Subcutaneous abdominal adipose tissue (tissue), 5 donors: ENCODE measurements at regions not wholly inside any gene's neighbourhood (a gene's known extent, or its start where the extent isn't known, plus 50 kb on each side); places are given as distances from the start of the nearest gene placed in this dataset.
"Not testable (repeated sequence)": the region's sequence is repeated elsewhere in the genome, so short reads cannot be mapped to it uniquely, and the experiment has no call there.

Experiments
- H3K27ac ChIP-seq: one replicate; pipeline ENCODE4 v1.7.0; 2013; ENCODE audit warnings: low read depth, mild to moderate bottlenecking, inconsistent platforms, low read length, moderate library complexity
- H3K27me3 ChIP-seq, 5 donors: one replicate each; pipeline ENCODE4 v1.7.0; 2013; ENCODE audit warnings: low read length in 5 of 5, inconsistent platforms in 1 of 5; ENCODE audit not compliant: control insufficient read depth in 5 of 5, insufficient read depth in 4 of 5
- H3K36me3 ChIP-seq, 5 donors: one replicate each; pipeline ENCODE4 v1.7.0; 2013; ENCODE audit warnings: low read length in 5 of 5; ENCODE audit not compliant: control insufficient read depth in 5 of 5, insufficient read depth in 5 of 5
- H3K4me1 ChIP-seq, 5 donors: one replicate each; pipeline ENCODE4 v1.7.0; 2013; ENCODE audit warnings: low read length in 5 of 5, mild to moderate bottlenecking in 3 of 5, moderate library complexity in 1 of 5; ENCODE audit not compliant: control insufficient read depth in 5 of 5, insufficient read depth in 5 of 5
- H3K4me3 ChIP-seq, 5 donors: one replicate each; pipeline ENCODE4 v1.7.0; 2013; ENCODE audit warnings: low read length in 5 of 5, low read depth in 1 of 5
- H3K9ac ChIP-seq, 5 donors: one replicate each; pipeline ENCODE4 v1.7.0; 2013; ENCODE audit warnings: low read length in 5 of 5, mild to moderate bottlenecking in 4 of 5, moderate library complexity in 3 of 5
- H3K9me3 ChIP-seq, 5 donors: one replicate each; pipeline ENCODE4 v1.7.0; 2013; ENCODE audit warnings: low read length in 5 of 5; ENCODE audit not compliant: control insufficient read depth in 5 of 5
- donor health status: healthy.
- donor health status: healthy.
- donor health status: healthy.
- donor health status: healthy.
- donor health status: healthy.

- no peak overlapping the region for H3K4me3 ChIP-seq
- no peaks in the 10 kb centered on the region for H3K4me1 ChIP-seq
- peaks cover 0 to 2% (median 0%) of the 10 kb centered on the region in 5 donors for H3K9me3 ChIP-seq
- H3K27me3 ChIP-seq: no peaks in the 10 kb centered on the region
- H3K36me3 ChIP-seq: no peaks in the 10 kb centered on the region
- H3K9ac ChIP-seq: no peak overlapping the region
- H3K27ac ChIP-seq: no peak overlapping the region
Measured at GRCh38 chr9:119697996-119698395, 328.8 kb upstream of the BRINP1 start.

DNA sequence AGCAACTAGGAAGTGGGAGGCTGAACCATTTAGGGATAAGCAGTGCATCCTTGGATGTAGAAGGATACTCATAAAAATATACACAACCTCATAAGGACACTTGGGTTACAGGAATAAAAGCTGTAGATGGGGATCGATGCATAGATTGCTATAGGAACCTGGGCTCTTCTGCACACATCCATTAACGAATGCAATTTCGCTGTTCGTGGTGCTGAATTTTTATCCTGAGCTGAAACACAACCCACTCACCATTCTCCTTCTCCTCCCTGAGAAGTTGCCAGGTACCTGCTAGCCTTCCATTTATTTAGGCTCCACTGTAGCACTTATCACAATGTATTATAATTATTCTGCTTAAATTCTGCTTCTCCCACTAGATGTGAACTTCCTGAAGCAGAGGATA, 320.6 kb upstream of the BRINP1 start:
- Histone ChIP-seq H3K27me3 (no peaks in the 10 kb centered on the region), H3K9ac (no peak overlapping the region), H3K27ac (no peak overlapping the region), H3K4me3 (no peak overlapping the region), H3K36me3 (no peaks in the 10 kb centered on the region), H3K4me1 (no peaks in the 10 kb centered on the region), H3K9me3 (peaks cover 0 to 2% (median 0%) of the 10 kb centered on the region in 5 donors)

DNA sequence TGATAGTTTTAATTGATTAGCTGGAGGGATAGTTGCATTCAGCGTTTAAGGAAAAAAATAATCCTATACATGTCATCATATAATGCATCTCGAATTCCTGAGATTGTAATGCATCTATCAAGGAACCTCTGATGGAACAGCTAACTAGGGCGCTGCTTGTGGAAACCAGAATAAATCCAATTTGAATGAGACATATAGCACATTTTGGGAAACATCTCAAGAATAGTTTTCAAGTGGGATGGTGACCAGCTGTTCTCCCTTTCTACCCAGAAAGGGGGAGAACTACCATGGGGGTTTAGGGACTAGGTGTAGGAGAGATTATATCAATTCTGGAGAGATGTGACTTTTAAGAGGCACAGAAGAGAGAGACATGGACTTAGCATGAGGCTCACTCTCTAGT, 319.3 kb upstream of the BRINP1 start:
- H3K27ac ChIP-seq: no peak overlapping the region

GRCh38 chr9:119677811-119678505, 308.7 kb upstream of the BRINP1 start:
- H3K27me3 ChIP-seq: peaks cover 0 to 3% (median 0%) of the 10 kb centered on the region in 5 donors
- no peaks in the 10 kb centered on the region for H3K9me3 ChIP-seq
- no peak overlapping the region for H3K9ac ChIP-seq
- no peak overlapping the region for H3K27ac ChIP-seq
- H3K36me3 ChIP-seq: no peaks in the 10 kb centered on the region
- H3K4me1 ChIP-seq: no peaks in the 10 kb centered on the region
- H3K4me3 ChIP-seq: no peak overlapping the region

More for the DNA sequence above, 319.3 kb upstream of the BRINP1 start:
- H3K9me3 ChIP-seq: no peaks in the 10 kb centered on the region
- no peak overlapping the region for H3K4me3 ChIP-seq
- no peak overlapping the region for H3K9ac ChIP-seq
- H3K4me1 ChIP-seq: no peaks in the 10 kb centered on the region
- no peaks in the 10 kb centered on the region for H3K27me3 ChIP-seq
- H3K36me3 ChIP-seq: no peaks in the 10 kb centered on the region

- Histone ChIP-seq H3K9ac (no peak overlapping the region), H3K4me3 (no peak overlapping the region), H3K9me3 (no peaks in the 10 kb centered on the region), H3K27me3 (peaks cover 0 to 3% (median 0%) of the 10 kb centered on the region in 5 donors), H3K36me3 (no peaks in the 10 kb centered on the region), H3K27ac (no peak overlapping the region), H3K4me1 (no peaks in the 10 kb centered on the region)
Measured at GRCh38 chr9:119675951-119676350, 306.7 kb upstream of the BRINP1 start.

- H3K27me3 ChIP-seq, H3K4me1 ChIP-seq, H3K9ac ChIP-seq, H3K9me3 ChIP-seq, H3K4me3 ChIP-seq, H3K27ac ChIP-seq, H3K36me3 ChIP-seq: not testable (repeated sequence)
Measured at GRCh38 chr9:119672763-119673162, 303.5 kb upstream of the BRINP1 start.

DNA sequence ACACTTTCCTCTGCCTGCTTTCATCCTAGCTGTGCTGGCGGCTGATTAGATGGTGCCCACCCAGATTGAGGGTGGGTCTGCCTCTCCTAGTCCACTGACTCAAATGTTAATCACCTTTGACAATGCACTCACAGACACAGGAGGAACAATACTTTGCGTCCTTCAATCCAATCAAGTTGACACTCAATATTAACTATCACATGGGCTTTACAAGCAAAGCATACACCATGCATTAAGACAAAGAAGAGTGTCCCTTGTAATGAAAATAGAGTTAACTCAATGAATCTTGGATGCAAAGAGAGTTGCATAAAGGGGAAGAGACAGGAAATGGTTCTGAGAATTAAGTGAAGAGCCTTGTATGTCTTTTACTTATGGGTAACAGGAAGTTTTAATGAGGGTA, 298.7 kb upstream of the BRINP1 start:
- Histone ChIP-seq H3K27me3 (no peaks in the 10 kb centered on the region), H3K9ac (no peak overlapping the region), H3K4me3 (no peak overlapping the region), H3K9me3 (no peaks in the 10 kb centered on the region), H3K36me3 (no peaks in the 10 kb centered on the region), H3K4me1 (no peaks in the 10 kb centered on the region), H3K27ac (no peak overlapping the region)

- no peak overlapping the region for H3K4me3 ChIP-seq
- no peaks in the 10 kb centered on the region for H3K27me3 ChIP-seq
- no peaks in the 10 kb centered on the region for H3K4me1 ChIP-seq
- no peak overlapping the region for H3K9ac ChIP-seq
- H3K27ac ChIP-seq: no peak overlapping the region
- H3K9me3 ChIP-seq: no peaks in the 10 kb centered on the region
- H3K36me3 ChIP-seq: no peaks in the 10 kb centered on the region
Measured at GRCh38 chr9:119667163-119667562, 297.9 kb upstream of the BRINP1 start.

DNA sequence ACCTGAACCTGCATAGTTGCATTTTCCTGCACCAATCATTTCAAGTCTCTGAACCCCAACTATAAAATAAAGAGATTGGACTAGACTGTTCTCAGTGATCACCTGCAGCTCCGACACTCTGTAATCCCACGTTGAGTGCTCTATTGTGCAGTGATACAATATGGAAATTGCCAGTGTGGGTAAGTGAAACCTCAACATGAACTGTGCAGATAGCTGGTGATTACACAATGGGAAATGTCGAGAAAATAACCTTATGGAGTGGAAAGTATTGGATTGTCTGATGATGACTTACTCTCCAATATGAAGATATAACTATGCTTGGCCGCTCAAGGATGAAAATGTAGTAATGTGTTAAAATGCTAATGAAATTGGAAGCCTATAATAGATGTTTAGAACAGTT, 293.1 kb upstream of the BRINP1 start:
- H3K4me3 ChIP-seq: no peak overlapping the region

GRCh38 chr9:119652931-119653330, 283.7 kb upstream of the BRINP1 start:
- Histone ChIP-seq H3K27ac (no peak overlapping the region), H3K4me1 (no peaks in the 10 kb centered on the region), H3K9ac (no peak overlapping the region), H3K36me3 (no peaks in the 10 kb centered on the region), H3K9me3 (no peaks in the 10 kb centered on the region), H3K27me3 (no peaks in the 10 kb centered on the region), H3K4me3 (no peak overlapping the region)

More for the DNA sequence above, 293.1 kb upstream of the BRINP1 start:
- H3K9ac ChIP-seq: no peak overlapping the region
- H3K4me1 ChIP-seq: no peaks in the 10 kb centered on the region
- no peaks in the 10 kb centered on the region for H3K9me3 ChIP-seq
- H3K36me3 ChIP-seq: no peaks in the 10 kb centered on the region
- H3K27ac ChIP-seq: no peak overlapping the region
- no peaks in the 10 kb centered on the region for H3K27me3 ChIP-seq
